ENCODE measurements at regions not wholly inside any gene's neighbourhood (a gene's known extent, or its start where the extent isn't known, plus 50 kb on each side); places are given as distances from the start of the nearest gene placed in this dataset.

GRCh38 chr5:51156222-51156621 lies 227.0 kb upstream of the ISL1 start:
- BruUV-seq (replicated peaks), result no TSS peak
- no peak for DNase-seq (ENCODE audit: unreplicated experiment)
- Mint-ChIP-seq H3K4me1 (ENCODE audit: insufficient read depth, unreplicated experiment) (no peaks in the 10 kb centered on the region), H3K9me3 (ENCODE audit: unreplicated experiment) (peaks cover 8% of the 10 kb centered on the region), H3K27me3 (ENCODE audit: insufficient read depth, unreplicated experiment) (no peaks in the 10 kb centered on the region), H3K4me3 (ENCODE audit: unreplicated experiment) (no peak overlapping the region), H3K36me3 (ENCODE audit: insufficient read depth, unreplicated experiment) (no peaks in the 10 kb centered on the region), H3K27ac (ENCODE audit: low read depth, unreplicated experiment) (no peak overlapping the region)
- ChIA-PET POLR2A (no interaction called here), CTCF (no interaction called here)
- intact Hi-C loops (cut with micrococcal nuclease), result no loop called here
- TF ChIP-seq CTCF (IDR thresholded peaks at IDR 0.05; ENCODE audit: unreplicated experiment), result no peak

DNA sequence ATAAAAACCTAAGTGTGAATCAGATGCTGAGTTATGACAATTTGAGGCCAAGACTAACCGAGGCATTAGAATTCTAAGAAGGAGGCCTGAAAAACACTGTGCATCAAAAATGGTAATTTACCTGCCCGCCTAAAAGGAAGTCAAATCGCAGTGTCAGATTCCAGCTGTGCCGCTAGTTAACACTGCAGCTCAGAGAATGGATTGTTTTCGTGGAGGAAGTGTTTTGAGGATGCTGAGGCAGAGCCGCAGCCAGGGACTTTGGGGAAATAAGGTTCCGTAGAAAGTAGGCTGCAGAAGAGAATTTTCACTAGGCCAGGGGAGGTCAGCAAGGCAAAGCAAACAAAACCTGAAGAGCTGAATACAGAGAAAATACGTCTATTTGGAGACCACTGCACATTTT lies 226.4 kb upstream of the ISL1 start:
- H3K27ac Mint-ChIP-seq (ENCODE audit: low read depth, unreplicated experiment), result no peak overlapping the region
- DNase-seq (ENCODE audit: unreplicated experiment), result no peak
- ChIA-PET CTCF (interaction anchor here (0.6 kb wide), 1 partner anchor 19 kb away, joined by 3 read pairs; no protein-coding TSS in a partner anchor), POLR2A (no interaction called here)
- no TSS peak for BruUV-seq (replicated peaks)
- peaks cover 8% of the 10 kb centered on the region for H3K9me3 Mint-ChIP-seq (ENCODE audit: unreplicated experiment)
- TF ChIP-seq CTCF (IDR thresholded peaks at IDR 0.05; ENCODE audit: unreplicated experiment), result no peak
- intact Hi-C loops (cut with micrococcal nuclease), result no loop called here
- H3K4me1 Mint-ChIP-seq (ENCODE audit: insufficient read depth, unreplicated experiment), result no peaks in the 10 kb centered on the region
- H3K27me3 Mint-ChIP-seq (ENCODE audit: insufficient read depth, unreplicated experiment), result no peaks in the 10 kb centered on the region
- no peak overlapping the region for H3K4me3 Mint-ChIP-seq (ENCODE audit: unreplicated experiment)
- no peaks in the 10 kb centered on the region for H3K36me3 Mint-ChIP-seq (ENCODE audit: insufficient read depth, unreplicated experiment)

GRCh38 chr5:51159164-51159563 lies 224.1 kb upstream of the ISL1 start:
- peaks cover 6% of the 10 kb centered on the region for H3K9me3 Mint-ChIP-seq (ENCODE audit: unreplicated experiment)
- no TSS peak for BruUV-seq (replicated peaks)
- no peak for TF ChIP-seq CTCF (IDR thresholded peaks at IDR 0.05; ENCODE audit: unreplicated experiment)
- intact Hi-C loops (cut with micrococcal nuclease), result no loop called here
- CTCF ChIA-PET, result no interaction called here
- H3K27ac Mint-ChIP-seq (ENCODE audit: low read depth, unreplicated experiment), result no peak overlapping the region
- no peaks in the 10 kb centered on the region for H3K27me3 Mint-ChIP-seq (ENCODE audit: insufficient read depth, unreplicated experiment)
- no peaks in the 10 kb centered on the region for H3K36me3 Mint-ChIP-seq (ENCODE audit: insufficient read depth, unreplicated experiment)
- H3K4me1 Mint-ChIP-seq (ENCODE audit: insufficient read depth, unreplicated experiment), result no peaks in the 10 kb centered on the region
- no peak for DNase-seq (ENCODE audit: unreplicated experiment)
- no peak overlapping the region for H3K4me3 Mint-ChIP-seq (ENCODE audit: unreplicated experiment)
- POLR2A ChIA-PET, result no interaction called here

- no TSS peak for BruUV-seq (replicated peaks)
- DNase-seq (ENCODE audit: unreplicated experiment), result no peak
- Mint-ChIP-seq H3K9me3 (ENCODE audit: unreplicated experiment) (peaks cover 1% of the 10 kb centered on the region), H3K4me1 (ENCODE audit: insufficient read depth, unreplicated experiment) (no peaks in the 10 kb centered on the region), H3K27ac (ENCODE audit: low read depth, unreplicated experiment) (no peak overlapping the region), H3K4me3 (ENCODE audit: unreplicated experiment) (no peak overlapping the region), H3K36me3 (ENCODE audit: insufficient read depth, unreplicated experiment) (no peaks in the 10 kb centered on the region), H3K27me3 (ENCODE audit: insufficient read depth, unreplicated experiment) (no peaks in the 10 kb centered on the region)
- intact Hi-C loops (cut with micrococcal nuclease), result no loop called here
- ChIA-PET POLR2A (no interaction called here), CTCF (no interaction called here)
- TF ChIP-seq CTCF (IDR thresholded peaks at IDR 0.05; ENCODE audit: unreplicated experiment), result no peak
Observed at GRCh38 chr5:51159606-51160005, 223.6 kb upstream of the ISL1 start.

Data from MCF 10A (cell line).